Posterior vena cava (tissue), 2 donors: ENCODE measurements at regions not wholly inside any gene's neighbourhood (a gene's known extent, or its start where the extent isn't known, plus 50 kb on each side); places are given as distances from the start of the nearest gene placed in this dataset.

Experiments used
- DNase-seq: peaks from one replicate; pipeline ENCODE4 v3.0.0-alpha.2; 2020; ENCODE audit warnings: low spot score
- intact Hi-C, 2 donors: fragments of 100-400 bp; cut with DNase I; formaldehyde crosslinking; loops; one replicate each; pipeline versions ENCODE4 v1.14.1 to v1.14.2; 2022 to 2023
- donor health status: DM: yes; HTN: yes; CAD: no.
- donor health status: DM: yes; HTN: yes; CAD: no.

GRCh38 chr7:35993676-35994606 lies 159.1 kb upstream of the EEPD1 start:
- DNase-seq = no peak
- intact Hi-C loops = no loop called here

GRCh38 chr7:35995334-35995733 lies 157.7 kb upstream of the EEPD1 start:
- intact Hi-C loops = no loop called here

GRCh38 chr7:35998481-35998880 lies 154.6 kb upstream of the EEPD1 start:
- DNase-seq = no peak
- intact Hi-C loops = no loop called here

More at GRCh38 chr7:35995334-35995733, 157.7 kb upstream of the EEPD1 start:
- no peak for DNase-seq

GRCh38 chr7:36001546-36001945 lies 151.5 kb upstream of the EEPD1 start:
- DNase-seq = no peak

GRCh38 chr7:36002900-36003299 lies 150.2 kb upstream of the EEPD1 start:
- intact Hi-C loops = no loop called here
- no peak for DNase-seq

More at GRCh38 chr7:36001546-36001945, 151.5 kb upstream of the EEPD1 start:
- intact Hi-C loops = no loop called here

- DNase-seq = no peak
- intact Hi-C loops = no loop called here
These were observed 149.7 kb upstream of the EEPD1 start for GRCh38 chr7:36003343-36003742.

GRCh38 chr7:36005293-36005692 lies 147.8 kb upstream of the EEPD1 start:
- no peak for DNase-seq
- intact Hi-C loops = no loop called here

- intact Hi-C loops = no loop called here
- DNase-seq = no peak
These were observed 147.2 kb upstream of the EEPD1 start for GRCh38 chr7:36005876-36006275.

GRCh38 chr7:36006636-36007229 lies 146.3 kb upstream of the EEPD1 start:
- intact Hi-C loops = no loop called here
- DNase-seq = no peak

- intact Hi-C loops = no loop called here
These were observed 142.1 kb upstream of the EEPD1 start for GRCh38 chr7:36010656-36011587.

GRCh38 chr7:36011588-36011965 lies 141.5 kb upstream of the EEPD1 start:
- intact Hi-C loops = no loop called here
- no peak for DNase-seq

More at GRCh38 chr7:36010656-36011587, 142.1 kb upstream of the EEPD1 start:
- no peak for DNase-seq

- DNase-seq = no peak
- intact Hi-C loops = no loop called here
These were observed 139.6 kb upstream of the EEPD1 start for GRCh38 chr7:36013246-36014014.

GRCh38 chr7:36014961-36015360 lies 138.1 kb upstream of the EEPD1 start:
- intact Hi-C loops = no loop called here
- no peak for DNase-seq

- DNase-seq = no peak
- intact Hi-C loops = no loop called here
These were observed 137.3 kb upstream of the EEPD1 start for GRCh38 chr7:36015733-36016132.

GRCh38 chr7:36016648-36017047 lies 136.4 kb upstream of the EEPD1 start:
- intact Hi-C loops = no loop called here
- DNase-seq = no peak

GRCh38 chr7:36017111-36017510 lies 135.9 kb upstream of the EEPD1 start:
- intact Hi-C loops = no loop called here
- no peak for DNase-seq

- intact Hi-C loops = no loop called here
- DNase-seq = no peak
These were observed 134.1 kb upstream of the EEPD1 start for GRCh38 chr7:36018816-36019484.

- intact Hi-C loops = no loop called here
These were observed 133.5 kb upstream of the EEPD1 start for GRCh38 chr7:36019538-36019937.

More at GRCh38 chr7:36019538-36019937, 133.5 kb upstream of the EEPD1 start:
- no peak for DNase-seq
